Esophagus squamous epithelium (tissue), 5 donors: ENCODE measurements at regions not wholly inside any gene's neighbourhood (a gene's known extent, or its start where the extent isn't known, plus 50 kb on each side); places are given as distances from the start of the nearest gene placed in this dataset.

ENCODE experiments used
- DNase-seq: peaks from one replicate; lab custom pipeline; 2025; lab: John Stamatoyannopoulos, UW
- H3K27ac ChIP-seq, 4 donors: fragments of 200-600 bp; sonication (generic); one replicate each; pipeline ENCODE4 v1.5.1; 2016 to 2019; ENCODE audit warnings: mild to moderate bottlenecking in 1 of 4
- H3K27me3 ChIP-seq, 4 donors: fragments of 200-600 bp; sonication (generic); 1 replicate in 3 of 4; 2 replicates in 1 of 4; pipeline versions ENCODE4 v1.5.1 to v1.6.0; 2017 to 2021; ENCODE audit warnings: antibody characterized with exemption in 1 of 4
- H3K36me3 ChIP-seq, 3 donors: fragments of 200-600 bp; sonication (generic); one replicate each; pipeline ENCODE4 v1.5.1; 2016 to 2019
- H3K4me1 ChIP-seq, 3 donors: fragments of 200-600 bp; sonication (generic); one replicate each; pipeline ENCODE4 v1.5.1; 2017 to 2019
- H3K4me3 ChIP-seq, 4 donors: fragments of 200-600 bp; sonication (generic); 1 replicate in 3 of 4; 2 replicates in 1 of 4; pipeline ENCODE4 v1.5.1; 2016 to 2019; ENCODE audit warnings: mild to moderate bottlenecking in 2 of 4, moderate library complexity in 1 of 4
- H3K9me3 ChIP-seq, 3 donors: fragments of 200-600 bp; sonication (generic); one replicate each; pipeline ENCODE4 v1.5.1; 2016 to 2019
- POLR2A ChIP-seq, 4 donors: fragments of 450-650 bp; IDR thresholded peaks; one replicate each; pipeline ENCODE4 v1.6.1; 2017; ENCODE audit warnings: antibody characterized with exemption in 4 of 4, mild to moderate bottlenecking in 4 of 4, moderate library complexity in 3 of 4
- WGBS, 2 donors: methylation state at CpG; one replicate each; pipeline ENCODE4 v1.1.5; 2018; 5-methylcytosine and 5-hydroxymethylcytosine counted together
- intact Hi-C: fragments of 100-400 bp; cut with DNase I; formaldehyde crosslinking; loops from one replicate; pipeline ENCODE4 v1.15.0; 2022
- TF ChIP-seq, protein P1 (sequence below), 6 experiments: fragments of 450-650 bp in 4 of 6; fragments of 200-600 bp in 2 of 6; sonication (generic) in 2 of 6; IDR thresholded peaks; one replicate each; pipeline ENCODE4 v1.5.1; 2016 to 2019; ENCODE audit warnings: antibody characterized with exemption in 6 of 6, mild to moderate bottlenecking in 4 of 6, moderate library complexity in 4 of 6
- donor health status: DM: yes; HTN: yes; CAD: no.

DNA sequence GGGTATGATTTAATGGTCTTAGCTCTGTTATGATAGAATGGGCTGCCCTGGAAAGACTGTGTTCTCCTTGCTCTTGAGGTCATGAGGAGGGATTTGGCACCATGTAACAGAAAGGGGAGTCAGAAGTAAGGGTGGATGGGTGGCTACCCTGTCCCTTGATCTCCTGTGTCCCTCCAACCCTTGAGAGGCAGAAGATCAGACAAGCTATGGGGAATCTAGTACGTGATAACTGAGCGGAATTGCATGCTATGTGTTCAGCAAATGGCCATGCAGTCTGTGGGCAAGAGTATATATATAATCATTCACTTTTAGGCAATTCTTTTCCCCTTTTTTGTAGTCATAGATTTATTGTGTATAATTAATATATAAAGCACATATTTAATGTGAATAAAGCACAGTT, 174.9 kb downstream of the SEC23IP start:
- Histone ChIP-seq H3K36me3 (no peaks in the 10 kb centered on the region), H3K27me3 (peaks cover 0 to 16% (median 0%) of the 10 kb centered on the region in 4 donors), H3K9me3 (peaks cover 0 to 6% (median 0%) of the 10 kb centered on the region in 3 donors), H3K4me1 (no peaks in the 10 kb centered on the region), H3K4me3 (no peak overlapping the region), H3K27ac (no peak overlapping the region)
- no peak for DNase-seq
- no peak for TF ChIP-seq POLR2A (IDR thresholded peaks at IDR 0.05)
- TF ChIP-seq, protein P1, sequence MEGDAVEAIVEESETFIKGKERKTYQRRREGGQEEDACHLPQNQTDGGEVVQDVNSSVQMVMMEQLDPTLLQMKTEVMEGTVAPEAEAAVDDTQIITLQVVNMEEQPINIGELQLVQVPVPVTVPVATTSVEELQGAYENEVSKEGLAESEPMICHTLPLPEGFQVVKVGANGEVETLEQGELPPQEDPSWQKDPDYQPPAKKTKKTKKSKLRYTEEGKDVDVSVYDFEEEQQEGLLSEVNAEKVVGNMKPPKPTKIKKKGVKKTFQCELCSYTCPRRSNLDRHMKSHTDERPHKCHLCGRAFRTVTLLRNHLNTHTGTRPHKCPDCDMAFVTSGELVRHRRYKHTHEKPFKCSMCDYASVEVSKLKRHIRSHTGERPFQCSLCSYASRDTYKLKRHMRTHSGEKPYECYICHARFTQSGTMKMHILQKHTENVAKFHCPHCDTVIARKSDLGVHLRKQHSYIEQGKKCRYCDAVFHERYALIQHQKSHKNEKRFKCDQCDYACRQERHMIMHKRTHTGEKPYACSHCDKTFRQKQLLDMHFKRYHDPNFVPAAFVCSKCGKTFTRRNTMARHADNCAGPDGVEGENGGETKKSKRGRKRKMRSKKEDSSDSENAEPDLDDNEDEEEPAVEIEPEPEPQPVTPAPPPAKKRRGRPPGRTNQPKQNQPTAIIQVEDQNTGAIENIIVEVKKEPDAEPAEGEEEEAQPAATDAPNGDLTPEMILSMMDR (IDR thresholded peaks at IDR 0.05) = no peak
- 95 to 97% methylated on average over 2 of the region's 2 CpGs for WGBS, 2 donors
- intact Hi-C loops = no loop called here

DNA sequence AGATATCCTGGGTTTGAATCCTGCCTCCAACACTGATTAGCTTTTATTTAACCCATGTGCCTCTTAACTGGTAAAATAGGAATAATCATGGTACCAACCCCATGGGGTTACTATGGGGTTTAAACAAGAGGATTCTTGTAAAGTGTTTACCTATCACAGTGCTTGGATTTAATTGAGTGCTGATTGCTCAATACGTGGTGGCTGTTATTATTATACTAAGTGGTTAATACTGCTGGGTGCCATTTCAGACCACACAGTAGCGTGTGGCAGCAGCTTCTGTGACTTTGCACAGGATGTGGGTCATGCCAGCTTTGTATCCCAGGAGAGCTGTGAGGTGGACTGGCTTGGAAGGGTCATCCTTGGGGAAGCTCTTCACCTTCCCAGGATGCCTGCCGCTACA, 177.2 kb downstream of the SEC23IP start:
- peaks cover 0 to 16% (median 0%) of the 10 kb centered on the region in 4 donors for H3K27me3 ChIP-seq
- no peak overlapping the region for H3K4me3 ChIP-seq
- H3K27ac ChIP-seq = no peak overlapping the region
- intact Hi-C loops = no loop called here
- 31 to 34% methylated on average over 3 of the region's 3 CpGs for WGBS, 2 donors
- TF ChIP-seq POLR2A (IDR thresholded peaks at IDR 0.05) = no peak
- TF ChIP-seq, protein P1 (IDR thresholded peaks at IDR 0.05) = no peak
- no peaks in the 10 kb centered on the region for H3K36me3 ChIP-seq
- no peaks in the 10 kb centered on the region for H3K4me1 ChIP-seq
- DNase-seq = no peak
- H3K9me3 ChIP-seq = peaks cover 0 to 6% (median 0%) of the 10 kb centered on the region in 3 donors

DNA sequence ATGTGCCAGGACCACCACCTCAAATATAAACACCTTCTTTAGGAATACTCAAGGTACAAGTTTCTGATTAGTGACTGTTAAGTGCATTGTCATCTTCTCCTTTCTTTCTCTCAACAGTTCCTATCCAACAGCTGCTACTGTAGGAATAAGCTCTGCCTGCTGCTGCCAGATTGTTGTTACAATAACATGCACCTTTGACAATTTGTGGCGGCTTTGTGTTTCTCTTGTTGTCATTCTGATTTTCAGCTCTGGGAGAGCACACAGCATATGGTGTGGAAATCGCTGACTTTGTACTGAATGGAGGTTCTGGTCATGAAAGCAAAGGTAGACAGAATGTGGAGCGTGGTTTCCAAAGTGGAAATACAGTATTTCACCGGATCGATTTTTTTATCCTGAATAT, 182.8 kb downstream of the SEC23IP start:
- no peaks in the 10 kb centered on the region for H3K36me3 ChIP-seq
- 76 to 85% methylated on average over 5 of the region's 5 CpGs for WGBS, 2 donors
- no peaks in the 10 kb centered on the region for H3K4me1 ChIP-seq
- intact Hi-C loops = no loop called here
- peaks cover 0 to 6% (median 0%) of the 10 kb centered on the region in 3 donors for H3K9me3 ChIP-seq
- no peak for DNase-seq
- TF ChIP-seq, protein P1 (IDR thresholded peaks at IDR 0.05) = no peak
- no peak for TF ChIP-seq POLR2A (IDR thresholded peaks at IDR 0.05)
- no peak overlapping the region for H3K27ac ChIP-seq
- H3K27me3 ChIP-seq = peaks cover 0 to 16% (median 0%) of the 10 kb centered on the region in 4 donors
- H3K4me3 ChIP-seq = no peak overlapping the region

DNA sequence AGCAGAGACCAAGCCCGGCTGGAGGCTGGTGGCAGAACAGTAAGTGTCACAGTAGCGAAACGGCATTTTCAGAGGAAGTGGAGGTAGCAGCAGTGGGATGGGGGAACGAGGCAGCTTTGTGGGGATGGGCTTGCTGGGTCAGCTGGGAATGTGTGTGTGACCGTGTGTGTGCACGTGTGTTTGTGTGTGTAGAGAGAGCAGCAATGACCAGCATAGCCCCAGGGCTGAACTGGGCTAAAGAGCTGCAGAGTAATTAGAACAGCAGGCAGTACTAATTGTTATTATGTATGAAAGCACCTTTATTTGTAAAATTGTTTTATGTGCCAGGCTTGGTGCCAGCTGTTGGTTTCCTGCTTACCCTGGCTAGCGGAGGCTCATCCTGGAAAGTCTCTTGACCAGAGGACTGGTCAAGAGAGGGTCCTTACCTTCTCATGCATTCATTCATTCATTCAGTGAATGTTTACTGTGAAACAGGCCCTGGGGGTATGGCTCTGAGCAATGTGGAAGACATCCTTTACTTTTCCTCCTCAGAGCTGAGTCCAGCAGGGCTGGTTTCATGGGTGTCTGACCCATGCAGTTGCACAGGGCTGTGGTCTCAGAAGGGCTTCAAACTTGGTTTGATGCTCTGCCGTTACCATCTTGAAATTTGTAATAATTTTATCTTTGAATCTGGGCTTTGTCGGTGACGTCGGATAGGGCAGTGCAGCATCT, 184.6 kb downstream of the SEC23IP start:
- no peaks in the 10 kb centered on the region for H3K4me1 ChIP-seq
- H3K27ac ChIP-seq = no peak overlapping the region
- 65 to 70% methylated on average over 9 to 11 of the region's 11 CpGs for WGBS, 2 donors
- peaks cover 0 to 1% (median 0%) of the 10 kb centered on the region in 3 donors for H3K9me3 ChIP-seq
- intact Hi-C loops = no loop called here
- no peak for DNase-seq
- peaks cover 0 to 8% (median 0%) of the 10 kb centered on the region in 4 donors for H3K27me3 ChIP-seq
- TF ChIP-seq, protein P1 (IDR thresholded peaks at IDR 0.05) = no peak
- no peak for TF ChIP-seq POLR2A (IDR thresholded peaks at IDR 0.05)
- H3K36me3 ChIP-seq = no peaks in the 10 kb centered on the region
- H3K4me3 ChIP-seq = no peak overlapping the region

DNA sequence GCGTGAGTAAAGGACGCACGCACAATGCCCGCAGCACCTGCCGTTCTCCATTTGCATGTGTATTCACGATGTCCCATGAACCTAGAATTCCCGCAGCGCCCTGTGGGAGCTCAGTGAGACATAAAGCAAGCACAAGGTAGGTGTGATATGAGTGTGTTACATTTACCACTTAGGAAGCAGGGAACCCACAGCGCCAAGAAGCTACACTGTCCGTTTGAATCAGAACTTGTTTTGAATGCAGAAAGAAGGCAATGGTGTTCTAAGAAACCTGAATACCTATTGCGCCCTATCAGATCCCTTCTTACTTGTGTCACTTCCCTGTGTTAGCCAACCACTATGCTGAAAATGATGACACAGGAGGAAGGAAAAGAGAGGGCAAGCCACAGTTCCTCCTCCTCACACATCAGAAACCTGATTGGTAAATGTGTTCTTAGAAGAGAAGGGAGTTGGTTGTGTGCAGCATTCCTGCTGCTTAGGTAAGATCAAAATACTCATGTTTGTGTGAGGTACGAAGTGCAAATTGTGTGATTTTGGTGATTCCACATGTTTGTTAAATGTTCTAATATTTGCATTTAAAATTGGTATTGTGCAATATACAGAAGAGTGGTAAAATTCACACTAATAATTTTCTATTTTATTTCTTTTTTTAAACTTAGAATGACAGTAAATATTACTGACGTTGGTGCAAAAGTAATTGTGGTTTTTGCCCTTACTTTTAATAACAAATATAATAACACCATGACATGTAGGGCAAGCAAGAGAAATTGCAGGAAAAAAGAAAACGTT, 185.4 kb downstream of the SEC23IP start:
- Histone ChIP-seq H3K4me3 (no peak overlapping the region), H3K9me3 (no peaks in the 10 kb centered on the region), H3K4me1 (no peaks in the 10 kb centered on the region), H3K36me3 (no peaks in the 10 kb centered on the region), H3K27ac (no peak overlapping the region), H3K27me3 (peaks cover 0 to 8% (median 0%) of the 10 kb centered on the region in 4 donors)
- TF ChIP-seq POLR2A (IDR thresholded peaks at IDR 0.05) = no peak
- TF ChIP-seq, protein P1 (IDR thresholded peaks at IDR 0.05) = no peak
- intact Hi-C loops = no loop called here
- 56 to 63% methylated on average over 14 of the region's 14 CpGs for WGBS, 2 donors
- DNase-seq = no peak
